ENCODE measurements at regions not wholly inside any gene's neighbourhood (a gene's known extent, or its start where the extent isn't known, plus 50 kb on each side); places are given as distances from the start of the nearest gene placed in this dataset.

DNA sequence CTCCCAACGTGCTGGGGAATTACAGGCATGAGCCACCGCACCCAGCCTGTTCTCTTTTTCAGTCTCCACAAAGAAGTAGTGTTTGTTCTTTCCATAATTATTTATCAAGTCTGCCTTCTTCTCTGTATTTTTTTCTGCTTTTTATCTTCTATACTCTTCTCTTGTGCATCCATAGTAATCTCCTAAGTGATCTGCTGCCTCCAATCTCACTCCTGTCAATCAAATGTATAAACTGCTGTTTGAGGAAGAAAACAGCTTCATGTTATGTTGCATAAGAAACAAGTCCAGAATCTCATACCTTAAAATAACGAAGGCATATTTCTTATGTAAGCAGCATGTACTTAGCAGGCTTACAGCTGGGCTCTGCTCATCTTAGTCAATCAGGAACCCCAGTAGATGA is 801.6 kb upstream of the NR2F2 start:
- no peak for DNase-seq
- H3K27me3 ChIP-seq: no peaks in the 10 kb centered on the region
- no peak overlapping the region for H3K4me3 ChIP-seq
- intact Hi-C loops (cut with DNase I): no loop called here
- 76 to 87% (median 82%) methylated on average over 3 of the region's 3 CpGs for WGBS, 4 donors
- no peaks in the 10 kb centered on the region for H3K4me1 ChIP-seq (replicated peaks in 1 of 2)
- no peaks in the 10 kb centered on the region for H3K36me3 ChIP-seq (replicated peaks in 1 of 2)
- TF ChIP-seq, protein P1, sequence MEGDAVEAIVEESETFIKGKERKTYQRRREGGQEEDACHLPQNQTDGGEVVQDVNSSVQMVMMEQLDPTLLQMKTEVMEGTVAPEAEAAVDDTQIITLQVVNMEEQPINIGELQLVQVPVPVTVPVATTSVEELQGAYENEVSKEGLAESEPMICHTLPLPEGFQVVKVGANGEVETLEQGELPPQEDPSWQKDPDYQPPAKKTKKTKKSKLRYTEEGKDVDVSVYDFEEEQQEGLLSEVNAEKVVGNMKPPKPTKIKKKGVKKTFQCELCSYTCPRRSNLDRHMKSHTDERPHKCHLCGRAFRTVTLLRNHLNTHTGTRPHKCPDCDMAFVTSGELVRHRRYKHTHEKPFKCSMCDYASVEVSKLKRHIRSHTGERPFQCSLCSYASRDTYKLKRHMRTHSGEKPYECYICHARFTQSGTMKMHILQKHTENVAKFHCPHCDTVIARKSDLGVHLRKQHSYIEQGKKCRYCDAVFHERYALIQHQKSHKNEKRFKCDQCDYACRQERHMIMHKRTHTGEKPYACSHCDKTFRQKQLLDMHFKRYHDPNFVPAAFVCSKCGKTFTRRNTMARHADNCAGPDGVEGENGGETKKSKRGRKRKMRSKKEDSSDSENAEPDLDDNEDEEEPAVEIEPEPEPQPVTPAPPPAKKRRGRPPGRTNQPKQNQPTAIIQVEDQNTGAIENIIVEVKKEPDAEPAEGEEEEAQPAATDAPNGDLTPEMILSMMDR (IDR thresholded peaks at IDR 0.05): no peak
- no peak for TF ChIP-seq POLR2A (IDR thresholded peaks at IDR 0.05)
- no peaks in the 10 kb centered on the region for H3K9me3 ChIP-seq (replicated peaks in 1 of 3)
- no peak overlapping the region for H3K27ac ChIP-seq

DNA sequence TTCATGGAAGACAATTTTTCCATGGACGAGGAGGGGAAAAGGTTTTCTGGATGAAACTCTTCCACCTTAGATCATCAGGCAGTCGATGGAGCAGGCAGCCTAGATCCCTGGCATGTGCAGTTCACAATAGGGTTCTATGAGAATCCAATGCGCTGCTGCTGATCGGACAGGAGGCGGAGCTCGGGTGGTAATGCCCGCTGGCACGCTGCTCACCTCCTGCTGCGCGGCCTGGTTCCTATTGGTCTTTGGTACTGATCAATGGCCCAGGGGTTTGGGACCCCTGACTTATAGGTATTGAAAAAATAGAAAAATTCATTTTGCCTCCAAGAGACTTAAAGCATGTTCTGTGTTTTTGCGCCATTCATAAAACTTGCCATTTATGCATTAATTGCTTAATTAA is 793.9 kb upstream of the NR2F2 start:
- 92 to 98% (median 93%) methylated on average over 11 of the region's 11 CpGs for WGBS, 4 donors
- Histone ChIP-seq H3K4me1 (replicated peaks in 1 of 2) (no peaks in the 10 kb centered on the region), H3K27ac (no peak overlapping the region), H3K27me3 (no peaks in the 10 kb centered on the region), H3K9me3 (replicated peaks in 1 of 3) (no peaks in the 10 kb centered on the region), H3K4me3 (no peak overlapping the region), H3K36me3 (replicated peaks in 1 of 2) (no peaks in the 10 kb centered on the region)
- intact Hi-C loops (cut with DNase I): no loop called here
- no peak for DNase-seq
- TF ChIP-seq, protein P1 (IDR thresholded peaks at IDR 0.05): no peak
- no peak for TF ChIP-seq POLR2A (IDR thresholded peaks at IDR 0.05)

DNA sequence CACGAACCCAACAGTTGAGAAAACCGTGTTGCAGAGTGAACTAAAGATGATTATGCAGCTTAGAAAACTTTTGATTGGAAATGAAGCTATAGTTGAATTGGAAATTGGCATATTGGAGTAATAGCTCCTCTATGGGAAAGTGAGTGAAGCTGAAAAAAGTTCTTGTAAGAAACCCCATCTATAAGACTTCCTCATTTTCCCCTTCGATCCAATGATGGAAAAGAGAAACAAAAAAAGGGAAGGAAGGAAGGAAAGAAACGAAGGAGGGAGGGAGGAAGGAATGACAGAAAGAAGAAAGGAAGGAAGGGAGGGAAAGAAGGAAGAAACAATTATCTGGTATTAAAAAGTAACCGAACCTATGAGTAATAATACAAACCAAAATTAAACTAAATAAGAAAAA is 791.8 kb upstream of the NR2F2 start:
- 75 to 83% (median 79%) methylated on average over 5 of the region's 5 CpGs for WGBS, 4 donors
- intact Hi-C loops (cut with DNase I): no loop called here

DNA sequence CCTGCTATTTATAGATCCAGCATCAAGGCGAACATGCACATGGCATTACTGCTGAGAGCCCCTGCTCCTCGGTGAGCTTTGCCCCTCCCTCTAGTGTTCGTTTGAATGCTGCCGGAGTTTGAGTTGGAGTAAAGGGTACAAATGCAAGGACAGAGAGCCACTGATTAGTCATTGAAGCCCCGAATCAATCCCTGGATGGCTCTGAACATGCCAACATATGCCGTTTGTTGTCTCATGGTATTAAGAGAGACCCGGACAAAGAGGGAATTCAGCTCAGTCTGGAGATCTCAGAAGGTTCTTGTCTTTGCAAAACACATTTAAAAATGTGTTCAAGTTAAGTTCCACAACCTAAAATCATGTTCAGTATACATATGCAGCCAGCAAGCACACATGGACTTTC is 789.2 kb upstream of the NR2F2 start:
- DNase-seq: no peak
- no peaks in the 10 kb centered on the region for H3K27me3 ChIP-seq

More for the DNA sequence above, 791.8 kb upstream of the NR2F2 start:
- no peaks in the 10 kb centered on the region for H3K36me3 ChIP-seq (replicated peaks in 1 of 2)
- no peaks in the 10 kb centered on the region for H3K4me1 ChIP-seq (replicated peaks in 1 of 2)
- H3K27me3 ChIP-seq: no peaks in the 10 kb centered on the region
- DNase-seq: no peak
- no peak for TF ChIP-seq POLR2A (IDR thresholded peaks at IDR 0.05)
- TF ChIP-seq, protein P1 (IDR thresholded peaks at IDR 0.05): no peak
- H3K27ac ChIP-seq: no peak overlapping the region
- no peak overlapping the region for H3K4me3 ChIP-seq
- no peaks in the 10 kb centered on the region for H3K9me3 ChIP-seq (replicated peaks in 1 of 3)

More for the DNA sequence above, 789.2 kb upstream of the NR2F2 start:
- no peak for TF ChIP-seq POLR2A (IDR thresholded peaks at IDR 0.05)
- TF ChIP-seq, protein P1 (IDR thresholded peaks at IDR 0.05): no peak
- Histone ChIP-seq H3K27ac (no peak overlapping the region), H3K9me3 (replicated peaks in 1 of 3) (no peaks in the 10 kb centered on the region), H3K4me1 (replicated peaks in 1 of 2) (no peaks in the 10 kb centered on the region), H3K4me3 (no peak overlapping the region), H3K36me3 (replicated peaks in 1 of 2) (no peaks in the 10 kb centered on the region)
- intact Hi-C loops (cut with DNase I): no loop called here
- 48 to 65% (median 57%) methylated on average over 7 of the region's 7 CpGs for WGBS, 4 donors
